ENCODE measurements at regions not wholly inside any gene's neighbourhood (a gene's known extent, or its start where the extent isn't known, plus 50 kb on each side); places are given as distances from the start of the nearest gene placed in this dataset.

DNA sequence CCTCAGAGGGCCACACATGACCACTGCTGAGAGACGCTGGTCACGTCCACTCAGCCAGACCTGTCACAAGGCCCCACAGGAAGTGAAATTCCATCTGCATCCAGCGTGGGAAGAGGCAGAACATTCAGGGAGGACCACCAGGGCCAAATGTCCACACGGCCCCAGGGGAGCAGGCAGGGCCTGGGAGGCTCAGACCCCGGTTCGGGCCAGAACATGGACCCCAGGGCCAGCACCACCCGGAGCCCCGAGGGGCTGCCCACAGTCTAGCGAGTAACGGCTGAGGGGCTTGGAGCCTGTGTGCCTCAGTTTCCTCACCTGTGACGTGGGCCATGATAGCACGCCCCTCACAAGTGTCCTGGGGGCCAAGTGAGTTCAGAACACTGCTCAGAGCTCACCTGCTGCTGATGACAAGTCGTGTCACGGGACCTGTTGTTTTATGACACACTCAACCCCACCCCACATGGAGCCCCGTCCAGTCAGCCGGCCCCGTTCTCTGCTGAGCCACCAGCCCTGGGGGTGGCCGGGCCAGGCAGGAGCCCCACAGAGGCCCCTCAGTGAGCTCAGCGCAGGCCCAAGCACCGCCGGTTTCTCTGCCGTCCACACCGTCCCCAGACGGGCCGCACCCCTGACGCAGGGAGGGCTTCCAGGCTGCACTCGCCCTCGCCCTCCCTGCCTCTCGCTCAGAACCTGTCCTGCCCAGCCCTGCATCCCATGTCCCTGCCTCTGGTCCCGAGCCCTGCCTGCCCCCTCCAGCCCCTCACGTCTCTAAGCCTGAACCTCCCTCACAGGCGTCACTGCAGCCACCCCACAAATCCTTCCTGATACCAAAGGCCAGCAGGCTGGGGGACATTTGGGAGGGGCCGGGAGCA, 79.5 kb upstream of the GALNT9 start:
- Mint-ChIP-seq H3K4me1 (ENCODE audit: low read depth) (no peaks in the 10 kb centered on the region), H3K27me3 (ENCODE audit: low read depth) (no peaks in the 10 kb centered on the region), H3K36me3 (ENCODE audit: insufficient read depth in 2 of 2) (no peaks in the 10 kb centered on the region), H3K9me3 (no peaks in the 10 kb centered on the region), H3K27ac (no peak overlapping the region), H3K4me3 (no peak overlapping the region)
- no peak for ATAC-seq (replicated peaks in 1 of 2)
- DNase-seq = no peak

DNA sequence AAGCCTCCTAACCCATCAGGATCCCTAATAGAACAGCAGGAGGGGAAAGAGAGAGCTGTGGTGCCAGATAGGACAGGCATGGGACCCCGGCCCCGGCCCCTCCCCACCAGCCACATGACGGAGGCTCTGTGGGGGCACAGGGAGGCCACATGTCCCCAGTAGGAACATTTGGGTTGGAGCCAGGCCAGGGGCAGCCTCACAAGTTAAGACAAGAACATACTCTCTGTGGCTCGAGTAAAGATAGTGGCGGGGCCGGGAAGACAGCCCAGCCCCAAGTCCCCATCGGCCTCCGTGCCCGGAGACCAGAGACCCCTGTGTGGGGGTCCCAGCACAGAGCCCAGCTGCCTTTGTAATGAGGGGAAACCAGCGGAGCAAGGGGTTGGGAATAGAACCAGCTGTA, 78.6 kb upstream of the GALNT9 start:
- no peaks in the 10 kb centered on the region for H3K4me1 Mint-ChIP-seq (ENCODE audit: low read depth)
- H3K36me3 Mint-ChIP-seq (ENCODE audit: insufficient read depth in 2 of 2) = no peaks in the 10 kb centered on the region
- no peak for DNase-seq
- H3K4me3 Mint-ChIP-seq = no peak overlapping the region
- H3K27ac Mint-ChIP-seq = no peak overlapping the region
- H3K27me3 Mint-ChIP-seq (ENCODE audit: low read depth) = no peaks in the 10 kb centered on the region
- no peaks in the 10 kb centered on the region for H3K9me3 Mint-ChIP-seq
- ATAC-seq (replicated peaks in 1 of 2) = no peak

- no peak overlapping the region for H3K4me3 Mint-ChIP-seq
- H3K27me3 Mint-ChIP-seq (ENCODE audit: low read depth) = peaks cover 3% of the 10 kb centered on the region
- DNase-seq (no peak), ATAC-seq (replicated peaks in 1 of 2) (no peak)
- H3K4me1 Mint-ChIP-seq (ENCODE audit: low read depth) = no peaks in the 10 kb centered on the region
- H3K36me3 Mint-ChIP-seq (ENCODE audit: insufficient read depth in 2 of 2) = no peaks in the 10 kb centered on the region
- H3K9me3 Mint-ChIP-seq = no peaks in the 10 kb centered on the region
- H3K27ac Mint-ChIP-seq = no peak overlapping the region
Observed at GRCh38 chr12:132407451-132407961, 78.1 kb upstream of the GALNT9 start.

GRCh38 chr12:132406493-132407450, 77.4 kb upstream of the GALNT9 start:
- no peaks in the 10 kb centered on the region for H3K4me1 Mint-ChIP-seq (ENCODE audit: low read depth)
- ATAC-seq (replicated peaks in 1 of 2) = no peak
- H3K27ac Mint-ChIP-seq = no peak overlapping the region
- no peaks in the 10 kb centered on the region for H3K36me3 Mint-ChIP-seq (ENCODE audit: insufficient read depth in 2 of 2)
- no peaks in the 10 kb centered on the region for H3K9me3 Mint-ChIP-seq
- H3K27me3 Mint-ChIP-seq (ENCODE audit: low read depth) = peaks cover 10% of the 10 kb centered on the region
- no peak for DNase-seq
- H3K4me3 Mint-ChIP-seq = no peak overlapping the region

GRCh38 chr12:132405742-132406251, 76.4 kb upstream of the GALNT9 start:
- H3K36me3 Mint-ChIP-seq (ENCODE audit: insufficient read depth in 2 of 2) = no peaks in the 10 kb centered on the region
- ATAC-seq (replicated peaks in 1 of 2) (no peak), DNase-seq (no peak)
- H3K9me3 Mint-ChIP-seq = no peaks in the 10 kb centered on the region
- no peak overlapping the region for H3K27ac Mint-ChIP-seq
- H3K4me3 Mint-ChIP-seq = no peak overlapping the region
- H3K4me1 Mint-ChIP-seq (ENCODE audit: low read depth) = no peaks in the 10 kb centered on the region
- H3K27me3 Mint-ChIP-seq (ENCODE audit: low read depth) = peaks cover 16% of the 10 kb centered on the region

DNA sequence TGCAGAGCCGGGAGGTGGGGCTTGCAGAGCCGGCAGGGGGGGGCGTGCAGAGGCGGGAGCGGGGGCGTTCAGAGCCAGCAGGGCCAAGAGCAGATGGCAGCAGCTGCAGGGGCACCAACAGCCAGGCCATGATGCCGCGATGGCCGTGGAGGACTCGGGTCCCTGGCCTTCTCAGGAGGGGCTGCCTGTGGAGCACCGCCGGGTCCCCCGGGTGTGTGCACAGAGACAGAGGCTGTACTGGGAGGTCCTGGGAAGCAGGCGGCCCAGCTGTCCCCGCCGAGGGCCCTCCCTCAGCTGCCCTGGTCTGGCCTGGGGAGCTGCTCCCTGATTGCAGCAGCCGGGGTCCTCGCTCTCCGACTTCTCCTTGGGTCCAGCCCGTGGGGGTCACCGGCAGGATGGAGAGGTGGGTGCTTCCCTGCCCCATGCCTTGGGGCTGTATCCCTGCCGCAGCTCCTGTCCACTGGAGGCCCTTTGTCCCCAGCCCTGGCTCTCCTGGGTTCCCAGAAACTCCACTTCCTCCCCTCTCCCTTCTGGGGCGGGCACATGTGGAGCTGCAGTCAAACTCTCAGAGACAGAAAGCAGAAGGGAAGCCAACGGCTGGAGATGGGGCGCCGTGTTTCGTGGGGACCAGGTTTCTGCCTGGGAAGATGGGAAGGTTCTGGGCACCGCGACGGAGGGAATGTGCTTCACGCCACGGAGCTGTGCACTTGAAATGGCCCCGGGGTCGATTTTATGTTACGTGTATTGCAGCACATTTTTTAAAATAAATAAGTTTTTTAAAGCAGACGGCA, 75.8 kb upstream of the GALNT9 start:
- Mint-ChIP-seq H3K27ac (no peak overlapping the region), H3K36me3 (ENCODE audit: insufficient read depth in 2 of 2) (no peaks in the 10 kb centered on the region), H3K9me3 (no peaks in the 10 kb centered on the region), H3K27me3 (ENCODE audit: low read depth) (peaks cover 18% of the 10 kb centered on the region), H3K4me3 (no peak overlapping the region), H3K4me1 (ENCODE audit: low read depth) (no peaks in the 10 kb centered on the region)
- no peak for ATAC-seq (replicated peaks in 1 of 2)
- no peak for DNase-seq

- H3K27ac Mint-ChIP-seq = no peak overlapping the region
- DNase-seq (no peak), ATAC-seq (replicated peaks in 1 of 2) (no peak)
- peaks cover 18% of the 10 kb centered on the region for H3K27me3 Mint-ChIP-seq (ENCODE audit: low read depth)
- no peaks in the 10 kb centered on the region for H3K9me3 Mint-ChIP-seq
- no peaks in the 10 kb centered on the region for H3K4me1 Mint-ChIP-seq (ENCODE audit: low read depth)
- H3K36me3 Mint-ChIP-seq (ENCODE audit: insufficient read depth in 2 of 2) = no peaks in the 10 kb centered on the region
- no peak overlapping the region for H3K4me3 Mint-ChIP-seq
Observed at GRCh38 chr12:132404435-132404855, 75.1 kb upstream of the GALNT9 start.

DNA sequence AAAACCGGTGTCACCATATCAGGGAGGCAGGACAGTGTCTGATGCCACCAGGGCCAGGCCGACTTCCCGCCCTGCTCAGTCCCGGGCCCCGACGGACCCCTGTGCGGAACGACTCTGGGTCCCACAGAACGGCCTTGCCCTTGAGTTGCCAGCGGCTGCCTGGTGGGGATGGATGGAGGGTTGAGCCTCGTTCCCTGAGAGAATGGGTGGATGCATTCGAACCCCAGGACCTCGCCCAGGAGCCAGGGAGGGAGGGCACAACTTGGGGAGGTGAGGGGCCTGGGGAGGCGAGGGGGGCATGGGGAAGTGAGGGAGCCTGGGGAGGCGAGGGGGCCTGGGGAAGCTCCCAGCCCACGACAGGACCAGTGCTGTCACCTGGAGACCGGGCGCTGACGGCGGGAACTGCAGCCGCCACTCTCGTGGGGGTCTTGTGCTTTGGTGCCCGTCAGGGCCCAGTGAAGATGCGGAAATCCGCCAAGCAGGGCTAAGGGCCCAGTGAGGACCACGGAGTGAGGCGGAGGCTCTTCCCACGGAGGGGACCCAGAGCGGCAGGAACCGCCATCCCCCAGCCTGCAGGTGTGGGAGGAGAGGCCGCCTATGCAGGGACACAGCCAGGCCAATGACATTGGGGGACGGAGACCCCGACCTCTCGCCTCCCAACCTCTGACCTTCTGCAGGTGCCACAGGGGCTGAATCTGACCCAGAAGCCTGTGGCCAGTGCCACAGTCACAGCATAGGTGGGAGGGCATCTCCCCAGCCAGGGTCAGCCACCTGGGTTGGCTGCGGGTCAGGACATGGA, 74.4 kb upstream of the GALNT9 start:
- no peak overlapping the region for H3K4me3 Mint-ChIP-seq
- no peaks in the 10 kb centered on the region for H3K9me3 Mint-ChIP-seq

DNA sequence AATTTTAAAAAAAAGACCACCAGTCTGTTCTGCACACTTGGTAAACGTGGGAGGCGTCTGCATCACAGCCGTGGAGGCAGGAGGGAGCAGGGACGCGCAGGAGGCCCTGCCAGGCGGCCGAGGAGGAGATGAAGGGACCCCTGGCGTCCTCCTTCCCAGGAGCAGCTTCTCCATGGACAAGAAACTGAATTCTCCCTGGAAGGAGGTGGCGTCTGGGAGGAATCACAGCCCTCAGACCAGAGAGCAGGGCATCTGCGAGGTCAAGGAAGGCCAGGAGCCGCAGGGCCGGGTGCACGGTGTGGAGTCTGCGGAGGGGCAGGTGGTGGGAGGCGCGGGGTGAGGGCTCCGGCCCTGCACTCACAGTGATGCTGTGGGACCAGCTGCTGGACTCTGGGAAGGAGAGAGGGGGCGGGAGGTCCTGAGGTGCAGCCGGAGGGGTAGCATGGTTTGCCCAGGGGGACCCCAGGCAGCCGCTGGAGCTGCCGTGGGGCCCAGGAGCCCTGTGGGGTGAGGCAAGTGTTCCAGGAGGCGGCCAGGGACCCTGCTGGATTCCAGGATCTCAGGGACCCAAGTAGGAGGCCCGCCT, 73.5 kb upstream of the GALNT9 start:
- no peak for ATAC-seq (replicated peaks in 1 of 2)
- H3K4me1 Mint-ChIP-seq (ENCODE audit: low read depth) = no peaks in the 10 kb centered on the region
- H3K36me3 Mint-ChIP-seq (ENCODE audit: insufficient read depth in 2 of 2) = no peaks in the 10 kb centered on the region
- DNase-seq = no peak
- no peaks in the 10 kb centered on the region for H3K9me3 Mint-ChIP-seq
- peaks cover 23% of the 10 kb centered on the region for H3K27me3 Mint-ChIP-seq (ENCODE audit: low read depth)
- no peak overlapping the region for H3K4me3 Mint-ChIP-seq
- no peak overlapping the region for H3K27ac Mint-ChIP-seq

More for the DNA sequence above, 74.4 kb upstream of the GALNT9 start:
- H3K4me1 Mint-ChIP-seq (ENCODE audit: low read depth) = no peaks in the 10 kb centered on the region
- no peak for ATAC-seq (replicated peaks in 1 of 2)
- no peak for DNase-seq
- H3K27ac Mint-ChIP-seq = no peak overlapping the region
- no peaks in the 10 kb centered on the region for H3K36me3 Mint-ChIP-seq (ENCODE audit: insufficient read depth in 2 of 2)
- peaks cover 18% of the 10 kb centered on the region for H3K27me3 Mint-ChIP-seq (ENCODE audit: low read depth)

GRCh38 chr12:132401982-132402381, 72.6 kb upstream of the GALNT9 start:
- ATAC-seq (replicated peaks in 1 of 2) (no peak), DNase-seq (no peak)
- Mint-ChIP-seq H3K4me3 (no peak overlapping the region), H3K36me3 (ENCODE audit: insufficient read depth in 2 of 2) (no peaks in the 10 kb centered on the region), H3K4me1 (ENCODE audit: low read depth) (no peaks in the 10 kb centered on the region), H3K27ac (no peak overlapping the region), H3K27me3 (ENCODE audit: low read depth) (peaks cover 23% of the 10 kb centered on the region), H3K9me3 (no peaks in the 10 kb centered on the region)

GRCh38 chr12:132400011-132400641, 70.7 kb upstream of the GALNT9 start:
- no peak for DNase-seq

More at GRCh38 chr12:132400011-132400641, 70.7 kb upstream of the GALNT9 start:
- H3K4me1 Mint-ChIP-seq (ENCODE audit: low read depth) = no peaks in the 10 kb centered on the region
- no peak overlapping the region for H3K27ac Mint-ChIP-seq
- H3K27me3 Mint-ChIP-seq (ENCODE audit: low read depth) = peaks cover 29% of the 10 kb centered on the region
- no peaks in the 10 kb centered on the region for H3K36me3 Mint-ChIP-seq (ENCODE audit: insufficient read depth in 2 of 2)
- H3K9me3 Mint-ChIP-seq = no peaks in the 10 kb centered on the region
- no peak for ATAC-seq (replicated peaks in 1 of 2)
- no peak overlapping the region for H3K4me3 Mint-ChIP-seq
